Mucosa of rectum (tissue), 2 donors: ENCODE measurements at regions not wholly inside any gene's neighbourhood (a gene's known extent, or its start where the extent isn't known, plus 50 kb on each side); places are given as distances from the start of the nearest gene placed in this dataset.
A peak's percentile ranks its signal among the peaks of the same experiment; 100 is the strongest.

Experiments used
- H3K27ac ChIP-seq, 2 donors: one replicate each; pipeline ENCODE4 v1.7.0; 2013; ENCODE audit warnings: inconsistent platforms in 2 of 2, low read depth in 2 of 2, low read length in 2 of 2
- H3K27me3 ChIP-seq, 2 donors: one replicate each; pipeline ENCODE4 v1.7.0; 2013; ENCODE audit warnings: low read length in 2 of 2; ENCODE audit not compliant: control insufficient read depth in 2 of 2, insufficient read depth in 2 of 2
- H3K36me3 ChIP-seq, 2 donors: one replicate each; pipeline ENCODE4 v1.7.0; 2013; ENCODE audit warnings: low read length in 2 of 2; ENCODE audit not compliant: control insufficient read depth in 2 of 2, insufficient read depth in 2 of 2
- H3K4me1 ChIP-seq, 2 donors: one replicate each; pipeline ENCODE4 v1.7.0; 2013; ENCODE audit warnings: low read length in 2 of 2, mild to moderate bottlenecking in 1 of 2; ENCODE audit not compliant: control insufficient read depth in 2 of 2, insufficient read depth in 2 of 2
- H3K4me3 ChIP-seq, 2 donors: one replicate each; pipeline ENCODE4 v1.7.0; 2013; ENCODE audit warnings: low read length in 2 of 2
- H3K9ac ChIP-seq, 2 donors: one replicate each; pipeline ENCODE4 v1.7.0; 2013; ENCODE audit warnings: low read length in 2 of 2, low read depth in 1 of 2, mild to moderate bottlenecking in 1 of 2
- H3K9me3 ChIP-seq, 2 donors: one replicate each; pipeline ENCODE4 v1.7.0; 2013; ENCODE audit warnings: low read length in 2 of 2; ENCODE audit not compliant: control insufficient read depth in 2 of 2
- donor health status: healthy.
- donor health status: Normal muscosa, but diverticular disease.

GRCh38 chr14:103259184-103259583 is 74.9 kb upstream of the EIF5 start:
- Histone ChIP-seq H3K4me1 (peaks cover 3 to 7% of the 10 kb centered on the region in 2 donors), H3K4me3 (no peak overlapping the region), H3K27me3 (no peaks in the 10 kb centered on the region), H3K27ac (no peak overlapping the region), H3K9ac (no peak overlapping the region), H3K36me3 (no peaks in the 10 kb centered on the region), H3K9me3 (no peaks in the 10 kb centered on the region)

GRCh38 chr14:103259801-103260628 is 74.0 kb upstream of the EIF5 start:
- H3K27ac ChIP-seq, result peak overlapping the region; percentile 67 to 72
- peak overlapping the region; percentile 48 to 67 for H3K9ac ChIP-seq
- no peaks in the 10 kb centered on the region for H3K9me3 ChIP-seq
- H3K4me3 ChIP-seq, result peak overlapping the region; percentile 69 to 83
- no peaks in the 10 kb centered on the region for H3K36me3 ChIP-seq
- peaks cover 3 to 7% of the 10 kb centered on the region in 2 donors for H3K4me1 ChIP-seq
- H3K27me3 ChIP-seq, result no peaks in the 10 kb centered on the region

GRCh38 chr14:103260629-103261124 is 73.4 kb upstream of the EIF5 start:
- H3K9ac ChIP-seq, result peak overlapping the region; percentile 48 to 67
- H3K27me3 ChIP-seq, result no peaks in the 10 kb centered on the region
- H3K4me1 ChIP-seq, result peaks cover 3 to 7% of the 10 kb centered on the region in 2 donors
- no peaks in the 10 kb centered on the region for H3K9me3 ChIP-seq
- H3K4me3 ChIP-seq, result peak overlapping the region; percentile 69 to 83
- no peaks in the 10 kb centered on the region for H3K36me3 ChIP-seq
- peak overlapping the region; percentile 67 to 72 for H3K27ac ChIP-seq

GRCh38 chr14:103267226-103267910 is 66.7 kb upstream of the EIF5 start:
- Histone ChIP-seq H3K9ac (no peak overlapping the region), H3K4me3 (no peak overlapping the region), H3K27me3 (no peaks in the 10 kb centered on the region), H3K4me1 (no peaks in the 10 kb centered on the region), H3K36me3 (no peaks in the 10 kb centered on the region), H3K27ac (no peak overlapping the region), H3K9me3 (no peaks in the 10 kb centered on the region)

GRCh38 chr14:103271189-103271588 is 62.8 kb upstream of the EIF5 start:
- no peak overlapping the region for H3K27ac ChIP-seq
- no peaks in the 10 kb centered on the region for H3K9me3 ChIP-seq
- H3K27me3 ChIP-seq, result peaks cover 2 to 4% of the 10 kb centered on the region in 2 donors
- no peak overlapping the region for H3K4me3 ChIP-seq
- no peaks in the 10 kb centered on the region for H3K36me3 ChIP-seq
- no peak overlapping the region for H3K9ac ChIP-seq
- no peaks in the 10 kb centered on the region for H3K4me1 ChIP-seq

GRCh38 chr14:103273145-103273744 is 60.8 kb upstream of the EIF5 start:
- Histone ChIP-seq H3K4me1 (no peaks in the 10 kb centered on the region), H3K9ac (peak overlapping the region in 1 of 2 donors; percentile 69), H3K36me3 (no peaks in the 10 kb centered on the region), H3K9me3 (no peaks in the 10 kb centered on the region), H3K4me3 (peak overlapping the region; percentile 41 to 61), H3K27me3 (peaks cover 8 to 13% of the 10 kb centered on the region in 2 donors), H3K27ac (no peak overlapping the region)

GRCh38 chr14:103273745-103274615 is 60.1 kb upstream of the EIF5 start:
- no peaks in the 10 kb centered on the region for H3K9me3 ChIP-seq
- H3K27me3 ChIP-seq, result peaks cover 8 to 13% of the 10 kb centered on the region in 2 donors
- no peaks in the 10 kb centered on the region for H3K4me1 ChIP-seq
- H3K9ac ChIP-seq, result peak overlapping the region in 1 of 2 donors; percentile 69
- H3K27ac ChIP-seq, result no peak overlapping the region
- no peaks in the 10 kb centered on the region for H3K36me3 ChIP-seq
- H3K4me3 ChIP-seq, result peak overlapping the region in 1 of 2 donors; percentile 61

GRCh38 chr14:103275000-103275399 is 59.0 kb upstream of the EIF5 start:
- Histone ChIP-seq H3K9me3 (no peaks in the 10 kb centered on the region), H3K27ac (no peak overlapping the region), H3K9ac (no peak overlapping the region), H3K36me3 (no peaks in the 10 kb centered on the region), H3K4me1 (peaks cover 0 to 2% of the 10 kb centered on the region in 2 donors), H3K4me3 (no peak overlapping the region), H3K27me3 (peaks cover 8 to 13% of the 10 kb centered on the region in 2 donors)

- H3K4me1 ChIP-seq, result peaks cover 0 to 2% of the 10 kb centered on the region in 2 donors
- H3K36me3 ChIP-seq, result no peaks in the 10 kb centered on the region
- no peak overlapping the region for H3K9ac ChIP-seq
- no peak overlapping the region for H3K27ac ChIP-seq
- no peak overlapping the region for H3K4me3 ChIP-seq
- H3K9me3 ChIP-seq, result no peaks in the 10 kb centered on the region
- H3K27me3 ChIP-seq, result peaks cover 12 to 16% of the 10 kb centered on the region in 2 donors
Measured at GRCh38 chr14:103277931-103278330, 56.1 kb upstream of the EIF5 start.
